ENCODE measurements at regions not wholly inside any gene's neighbourhood (a gene's known extent, or its start where the extent isn't known, plus 50 kb on each side); places are given as distances from the start of the nearest gene placed in this dataset.
A peak's percentile ranks its signal among the peaks of the same experiment; 100 is the strongest.

GRCh38 chr6:43983191-43983590 lies 144.1 kb downstream of the MRPL14 start:
- no peak for DNase-seq (ENCODE audit: low spot score)

- DNase-seq (ENCODE audit: low spot score) = no peak
Observed at GRCh38 chr6:43982084-43982625, 145.1 kb downstream of the MRPL14 start.

GRCh38 chr6:43981363-43981990 lies 145.8 kb downstream of the MRPL14 start:
- no peak for DNase-seq (ENCODE audit: low spot score)

DNA sequence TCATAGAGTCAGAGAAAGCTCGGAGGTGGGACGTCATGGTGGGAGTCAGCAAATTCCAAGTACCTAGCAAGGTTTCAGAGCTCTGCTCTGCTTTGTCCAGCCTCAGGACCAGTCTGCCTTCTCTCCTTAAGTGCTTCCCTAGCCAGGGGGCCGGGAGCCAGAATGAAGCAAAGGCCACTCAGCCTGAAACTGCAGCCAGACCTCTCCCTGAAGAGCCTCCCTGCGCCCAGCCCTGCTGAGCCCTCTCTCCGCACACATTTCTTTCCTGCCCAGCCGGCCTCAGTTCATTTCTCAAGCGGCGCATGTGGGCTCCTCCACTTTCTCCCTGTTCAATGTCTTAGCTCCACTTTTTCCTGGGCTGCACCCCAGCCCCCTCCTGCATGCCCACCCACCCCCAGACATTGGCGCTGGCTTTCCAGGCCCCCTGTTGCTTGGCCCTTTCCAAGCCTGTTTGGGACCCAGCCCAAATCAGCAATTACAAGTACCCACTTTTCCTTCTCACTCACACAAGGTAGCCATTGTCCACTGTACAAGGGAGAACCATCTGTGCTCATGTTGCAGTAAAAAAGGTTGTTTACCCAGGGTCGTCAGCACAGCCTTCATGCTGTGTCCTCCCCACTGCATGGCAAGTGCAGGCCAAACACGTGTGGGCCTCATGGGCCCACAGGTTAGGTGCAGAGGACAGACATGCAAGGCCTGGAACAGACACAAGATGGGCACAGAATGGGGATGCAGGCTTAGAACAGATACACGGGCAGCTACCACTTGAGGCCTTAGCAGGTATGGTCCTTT lies 147.1 kb downstream of the MRPL14 start:
- DNase-seq (ENCODE audit: low spot score) = no peak

DNA sequence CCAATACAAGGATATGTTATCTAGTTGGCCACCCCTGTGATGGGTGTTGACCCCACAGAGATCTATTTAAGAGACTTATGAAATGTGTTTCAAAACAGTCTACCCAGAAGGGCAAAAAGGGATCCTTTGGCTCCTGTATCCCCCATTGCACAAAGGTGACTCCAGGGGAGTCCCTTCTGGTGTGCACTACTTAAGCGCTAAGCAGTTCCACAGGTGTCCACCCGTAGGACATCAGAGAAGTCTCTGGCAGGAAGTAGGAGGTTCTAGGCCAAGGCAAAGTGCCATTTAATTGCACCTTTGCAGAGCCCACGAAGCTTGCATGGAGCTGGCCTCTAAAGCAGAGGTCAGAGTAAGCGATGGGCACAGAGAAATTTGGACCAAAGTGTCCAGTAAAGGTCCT lies 147.7 kb downstream of the MRPL14 start:
- no peak for DNase-seq (ENCODE audit: low spot score)

DNA sequence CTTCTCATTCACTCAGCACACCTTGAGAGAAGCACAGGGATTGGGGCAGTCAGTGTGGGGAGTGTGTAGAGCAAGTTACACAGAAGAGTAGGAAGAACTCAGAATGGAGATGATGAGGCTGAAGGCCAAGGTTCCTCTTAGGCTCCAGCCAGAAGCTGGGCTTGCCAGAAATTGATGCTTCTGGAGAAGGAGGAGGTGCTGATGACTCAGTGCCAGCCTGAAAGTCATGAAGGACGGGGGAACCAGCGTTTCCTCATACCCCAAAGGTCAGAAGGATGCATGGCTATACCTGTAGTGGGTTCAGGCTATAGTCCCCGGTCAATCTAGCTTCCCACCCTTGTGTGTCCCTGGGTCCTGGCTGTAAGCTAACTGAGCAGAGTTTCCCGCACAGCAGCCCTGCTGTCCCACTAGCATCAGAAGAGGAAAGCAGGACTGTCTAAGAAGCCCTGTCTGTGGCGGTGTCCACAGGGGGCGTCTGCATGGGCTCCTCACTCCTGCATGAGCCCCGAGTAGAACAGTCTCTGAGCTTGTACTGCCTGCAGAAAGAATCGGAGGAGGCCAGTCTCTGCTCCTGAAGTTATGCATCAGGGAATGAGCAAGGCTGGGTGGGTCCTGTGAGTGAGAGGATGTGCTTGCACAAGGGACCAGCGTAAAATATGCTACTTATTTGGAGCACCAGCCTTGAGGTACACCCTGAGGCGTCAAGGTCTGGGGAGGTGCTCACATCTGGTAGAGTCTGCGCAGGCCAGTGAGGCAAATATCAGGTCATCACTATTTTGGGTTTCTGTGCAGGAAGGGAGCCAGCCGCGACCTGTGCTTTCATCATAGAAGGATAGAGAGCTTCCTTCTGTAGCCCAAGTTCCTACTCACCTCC lies 148.5 kb downstream of the MRPL14 start:
- DNase-seq (ENCODE audit: low spot score) = no peak

GRCh38 chr6:43977404-43978111 lies 149.7 kb downstream of the MRPL14 start:
- DNase-seq (ENCODE audit: low spot score) = no peak

DNA sequence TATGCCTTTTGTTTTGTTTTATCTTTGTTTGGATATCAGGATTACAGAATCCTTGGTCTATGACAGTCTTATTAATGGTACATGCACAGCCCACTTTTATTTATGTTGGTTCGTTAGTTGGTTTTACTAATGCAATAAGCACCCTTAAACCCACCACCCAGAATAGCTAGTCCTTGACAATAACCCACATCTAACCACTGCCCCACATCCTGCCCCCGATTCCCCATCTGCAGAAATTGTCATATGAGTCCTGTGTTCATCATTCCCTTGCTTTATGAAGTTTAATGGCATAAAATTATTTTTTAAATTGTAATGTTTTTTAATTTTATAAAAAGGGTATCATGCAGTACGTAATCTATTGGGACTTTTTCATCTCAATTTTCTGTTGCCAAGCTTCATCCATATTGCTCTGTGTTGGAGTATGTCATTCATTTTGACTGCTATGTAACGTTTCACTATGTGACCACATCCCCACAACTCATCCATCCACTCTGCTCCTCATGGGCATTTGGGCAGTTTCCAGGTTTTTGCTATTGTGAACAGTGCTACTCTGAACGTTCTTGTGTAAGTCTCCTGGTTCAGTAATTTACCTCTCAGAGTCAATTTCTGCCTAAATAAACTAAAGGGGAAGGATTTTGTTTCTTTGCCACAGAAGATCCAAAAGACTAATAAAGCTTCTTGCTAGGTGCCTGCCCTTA lies 150.4 kb downstream of the MRPL14 start:
- no peak for DNase-seq (ENCODE audit: low spot score)

DNA sequence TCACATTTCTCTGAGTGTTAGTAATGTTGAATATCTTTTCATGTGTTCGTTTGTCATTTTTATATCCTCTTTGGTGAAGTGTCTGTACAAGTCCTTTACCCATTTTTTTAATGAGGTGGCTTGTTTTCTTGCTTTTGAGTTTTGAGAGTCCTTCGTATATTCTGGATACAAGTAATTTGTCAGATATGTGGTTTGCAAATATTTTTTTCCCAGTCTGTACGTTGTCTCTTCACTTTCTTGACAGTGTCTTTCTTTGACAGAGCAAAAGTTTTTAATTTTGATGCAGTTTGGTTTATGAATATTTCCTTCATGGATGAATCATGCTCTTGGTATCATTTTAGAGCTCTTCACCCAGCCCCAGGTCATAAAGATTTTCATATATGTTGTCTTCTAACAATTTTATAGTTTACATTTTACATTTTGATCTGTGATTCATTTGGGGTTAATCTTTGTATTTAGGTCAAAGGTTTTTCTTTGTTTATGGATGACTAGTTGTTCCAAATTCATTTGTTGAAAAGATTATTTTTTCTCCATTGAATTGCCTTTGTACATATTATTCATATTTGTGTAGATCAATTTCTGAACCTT lies 152.5 kb downstream of the MRPL14 start:
- no peak for DNase-seq (ENCODE audit: low spot score)

- no peak for DNase-seq (ENCODE audit: low spot score)
Observed at GRCh38 chr6:43973357-43973756, 153.9 kb downstream of the MRPL14 start.

DNA sequence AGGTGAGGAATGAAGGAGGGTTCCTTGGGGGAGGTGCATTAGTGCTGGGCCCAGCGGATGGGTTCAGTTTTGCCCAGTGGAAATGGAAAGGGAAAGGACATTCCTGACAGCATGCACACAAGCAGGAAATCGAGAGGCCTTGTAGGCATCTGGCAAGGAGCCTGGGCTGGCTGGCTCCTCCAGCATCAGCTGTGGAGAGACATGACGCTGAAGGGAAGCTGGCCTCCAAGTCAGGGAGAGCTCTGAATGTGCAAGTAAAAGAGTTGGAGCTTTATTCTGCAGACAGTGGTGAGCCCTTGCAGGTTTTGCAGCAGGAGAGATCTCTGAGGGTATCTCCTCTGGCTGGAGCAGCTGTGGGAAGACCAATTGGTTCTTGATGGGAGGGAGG lies 154.3 kb downstream of the MRPL14 start:
- DNase-seq (ENCODE audit: low spot score) = peak; percentile 74

DNA sequence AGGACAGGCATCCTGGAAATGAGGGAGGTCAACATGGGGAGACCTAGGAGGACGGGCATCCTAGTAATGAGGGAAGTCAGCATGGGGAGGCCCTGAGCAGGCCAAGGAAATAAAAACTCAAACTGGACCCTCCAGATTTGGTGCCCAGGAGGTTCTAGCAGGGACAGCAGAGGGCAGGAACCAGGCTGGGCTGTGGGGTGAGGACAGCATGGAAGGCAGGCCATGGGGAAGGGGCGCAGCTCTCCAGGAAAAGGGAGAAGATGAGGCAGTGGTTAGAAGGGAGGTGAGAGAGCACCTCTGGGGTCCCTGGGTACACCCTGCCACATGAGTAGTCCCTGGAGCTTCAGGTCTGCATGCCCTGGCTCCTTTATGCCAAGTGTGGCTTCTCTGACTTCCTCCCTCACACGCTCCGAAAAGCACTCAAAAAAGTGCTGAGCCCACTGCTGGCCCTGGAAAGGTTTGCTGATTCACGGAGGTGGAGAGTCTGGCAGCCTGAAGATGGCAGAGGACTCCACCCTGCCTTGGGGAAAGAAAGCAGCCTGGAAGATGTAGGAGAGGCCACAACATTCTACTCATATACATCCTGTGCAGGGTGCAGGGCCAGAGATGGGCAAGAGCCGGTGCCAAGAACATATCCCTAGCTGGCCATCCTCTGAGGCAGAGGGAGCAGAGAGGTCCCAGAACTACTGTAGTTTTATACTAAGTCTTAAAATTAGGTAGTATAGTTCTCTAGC lies 154.9 kb downstream of the MRPL14 start:
- peak; percentile 6 for DNase-seq (ENCODE audit: low spot score)

GRCh38 chr6:43971776-43972126 lies 155.5 kb downstream of the MRPL14 start:
- DNase-seq (ENCODE audit: low spot score) = no peak

DNA sequence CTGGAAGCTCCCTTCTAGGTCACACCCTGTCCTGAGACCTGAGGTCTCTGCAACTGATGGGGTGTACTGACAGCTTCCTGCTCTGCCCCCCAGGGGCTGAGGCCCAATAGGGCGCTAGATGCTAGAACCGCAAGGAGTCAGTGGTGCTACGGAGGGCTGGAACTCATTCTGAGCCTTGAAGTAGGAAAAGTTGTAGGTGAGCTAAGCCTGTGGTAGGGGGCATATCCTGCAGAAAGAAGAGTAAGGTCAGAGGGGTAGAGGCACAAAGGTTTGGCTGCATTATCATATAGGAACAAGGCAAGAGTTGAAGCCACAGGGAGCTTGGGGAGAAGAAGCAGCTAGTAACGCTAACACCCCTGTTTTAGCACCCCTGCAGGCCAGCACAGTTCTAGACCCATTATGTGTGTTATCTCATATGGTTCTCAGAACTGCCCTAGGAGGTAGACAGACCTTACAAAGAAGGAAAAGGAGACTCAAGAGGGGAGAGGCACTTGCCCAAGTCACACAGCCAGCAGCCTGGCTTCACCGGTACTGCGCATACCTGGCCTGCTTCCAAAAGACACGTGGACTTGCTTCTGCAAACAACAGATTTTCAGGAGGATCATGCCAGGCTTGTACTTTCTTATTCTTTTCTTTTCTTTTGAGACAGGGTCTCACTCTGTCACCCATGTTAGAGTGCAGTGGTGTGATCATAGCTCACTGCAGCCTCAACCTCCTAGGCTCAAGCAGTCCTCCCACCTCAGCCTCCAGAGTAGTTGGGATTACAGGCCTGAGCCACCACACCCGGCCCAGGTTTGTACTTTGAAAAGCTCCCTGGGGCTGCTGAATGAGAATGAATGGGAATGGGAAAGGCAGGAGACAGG lies 156.1 kb downstream of the MRPL14 start:
- no peak for DNase-seq (ENCODE audit: low spot score)

DNA sequence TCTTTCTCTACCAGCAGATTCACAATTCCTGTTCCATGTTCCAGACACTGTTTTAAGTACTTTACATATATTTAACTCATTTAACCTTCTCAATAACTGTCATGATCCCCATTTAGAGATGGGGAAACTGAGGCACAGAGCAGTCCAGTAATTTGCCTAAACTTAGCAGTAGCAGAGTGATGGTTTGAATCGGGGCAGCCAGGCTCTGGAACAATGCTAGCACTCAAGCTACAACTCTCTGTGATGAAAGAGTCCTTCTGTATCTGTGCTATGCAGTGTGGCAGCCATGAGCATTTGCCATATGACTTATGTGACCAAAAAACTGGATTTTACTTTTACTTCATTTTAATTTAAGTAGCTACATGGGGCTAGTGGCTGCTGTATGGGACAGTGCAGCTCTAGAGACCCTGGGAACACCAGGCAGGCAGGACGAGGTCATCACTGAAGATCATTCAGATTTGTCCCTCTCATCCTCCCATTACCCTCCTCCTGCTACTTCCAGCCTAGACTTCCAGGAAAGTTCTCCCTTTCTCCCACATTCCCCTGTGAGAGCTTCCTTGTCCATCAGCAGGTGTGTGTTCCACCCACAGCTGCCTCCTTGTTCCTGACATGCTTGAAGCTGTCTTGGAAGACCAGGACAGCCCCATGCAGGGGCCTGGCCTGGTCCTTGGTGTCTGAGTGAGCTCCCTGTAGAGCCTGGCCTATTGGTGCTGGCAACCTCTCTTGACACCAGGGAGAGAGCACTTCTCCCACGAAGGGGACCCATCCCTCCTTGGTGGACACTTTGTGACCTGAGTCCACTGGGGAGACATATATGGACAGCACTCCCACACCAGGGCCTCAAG lies 157.0 kb downstream of the MRPL14 start:
- DNase-seq (ENCODE audit: low spot score) = peak; percentile 54

- no peak for DNase-seq (ENCODE audit: low spot score)
Observed at GRCh38 chr6:43969158-43969981, 157.9 kb downstream of the MRPL14 start.

All from pons (tissue), 1 donor.